ENCODE measurements at regions not wholly inside any gene's neighbourhood (a gene's known extent, or its start where the extent isn't known, plus 50 kb on each side); places are given as distances from the start of the nearest gene placed in this dataset.

- CTCF ChIA-PET: no interaction called here
- H3K9me3 ChIP-seq (ENCODE audit: control insufficient read depth, insufficient read depth, low read depth, low read length): no peaks in the 10 kb centered on the region
- no peak overlapping the region for H3K4me3 ChIP-seq (ENCODE audit: low read depth, low read length)
- no peaks in the 10 kb centered on the region; the same call in 1 of the 2 replicates for H3K4me1 ChIP-seq (ENCODE audit: control insufficient read depth, insufficient read depth, low read length)
- POLR2A ChIA-PET: no interaction called here
- H3K27ac ChIP-seq (ENCODE audit: extremely low read depth, low read depth, low read length): no peak overlapping the region
- no peaks in the 10 kb centered on the region for H3K36me3 ChIP-seq (ENCODE audit: control insufficient read depth in 2 of 2, insufficient read depth in 1 of 2, low read length in 2 of 2)
- no peak for TF ChIP-seq ZNF785 (tag by site-specific recombination; IDR thresholded peaks at IDR 0.05)
- no peak for TF ChIP-seq ZNF292 (tag by site-specific recombination; IDR thresholded peaks at IDR 0.05; ENCODE audit: borderline replicate concordance, low read depth)
- TF ChIP-seq ZSCAN5A (tag by site-specific recombination; IDR thresholded peaks at IDR 0.05): no peak
- no peak for TF ChIP-seq ZNF585B (tag by site-specific recombination; IDR thresholded peaks at IDR 0.05)
- TF ChIP-seq HIC1 (tag by site-specific recombination; IDR thresholded peaks at IDR 0.05): no peak
Observed at GRCh38 chr20:10131732-10132345, 86.8 kb upstream of the SNAP25 start.

GRCh38 chr20:10132387-10132786 lies 86.2 kb upstream of the SNAP25 start:
- Histone ChIP-seq H3K4me3 (ENCODE audit: low read depth, low read length) (no peak overlapping the region), H3K27ac (ENCODE audit: extremely low read depth, low read depth, low read length) (no peak overlapping the region), H3K4me1 (ENCODE audit: control insufficient read depth, insufficient read depth, low read length) (no peaks in the 10 kb centered on the region; the same call in 1 of the 2 replicates), H3K36me3 (ENCODE audit: control insufficient read depth in 2 of 2, insufficient read depth in 1 of 2, low read length in 2 of 2) (no peaks in the 10 kb centered on the region), H3K9me3 (ENCODE audit: control insufficient read depth, insufficient read depth, low read depth, low read length) (no peaks in the 10 kb centered on the region)
- TF ChIP-seq ZNF214 (tag by site-specific recombination; IDR thresholded peaks at IDR 0.05; ENCODE audit: borderline replicate concordance) (no peak), ZNF529 (tag by site-specific recombination; IDR thresholded peaks at IDR 0.05; ENCODE audit: insufficient replicate concordance) (no peak), ZNF274 (IDR thresholded peaks at IDR 0.05; ENCODE audit: low read length) (no peak), ZNF274 (tag by site-specific recombination; IDR thresholded peaks at IDR 0.05; ENCODE audit: borderline replicate concordance) (no peak), ZBTB21 (tag by site-specific recombination; IDR thresholded peaks at IDR 0.05) (no peak), ELK4 (IDR thresholded peaks at IDR 0.05; ENCODE audit: borderline replicate concordance, low read depth, low read length) (no peak), EGR2 (tag by site-specific recombination; IDR thresholded peaks at IDR 0.05; ENCODE audit: low read depth) (0 out of 2 replicates have a peak, but pooled peaks have one; percentile 16), ZFHX2 (tag by site-specific recombination; conservative IDR thresholded peaks at IDR 0.05) (peak; percentile 9; the same call in 1 of the 2 replicates), GLI2 (tag by site-specific recombination; IDR thresholded peaks at IDR 0.05; ENCODE audit: borderline replicate concordance, low read depth) (no peak), ZNF670 (tag by site-specific recombination; IDR thresholded peaks at IDR 0.05; ENCODE audit: low read depth) (no peak), AEBP2 (tag by site-specific recombination; IDR thresholded peaks at IDR 0.05; ENCODE audit: borderline replicate concordance) (no peak), ZNF677 (tag by site-specific recombination; IDR thresholded peaks at IDR 0.05) (no peak)
- ChIA-PET POLR2A (no interaction called here), CTCF (no interaction called here)

Measured in HEK293 (cell line).